BLaER1 (cell line): ENCODE measurements at regions not wholly inside any gene's neighbourhood (a gene's known extent, or its start where the extent isn't known, plus 50 kb on each side); places are given as distances from the start of the nearest gene placed in this dataset.
A peak's percentile ranks its signal among the peaks of the same experiment; 100 is the strongest.

Experiments
- H3K27ac ChIP-seq: shearing (Covaris generic); formaldehyde crosslinking; 2 replicates; pipeline ENCODE4 v1.8.1; 2022
- H3K27me3 ChIP-seq: shearing (Covaris generic); formaldehyde crosslinking; 2 replicates; pipeline ENCODE4 v1.8.1; 2022
- H3K36me3 ChIP-seq: shearing (Covaris generic); formaldehyde crosslinking; 2 replicates; pipeline ENCODE4 v1.8.1; 2022
- H3K4me1 ChIP-seq: shearing (Covaris generic); formaldehyde crosslinking; 2 replicates; pipeline ENCODE4 v1.8.1; 2022
- H3K4me2 ChIP-seq: shearing (Covaris generic); formaldehyde crosslinking; 2 replicates; pipeline ENCODE4 v1.8.1; 2022
- H3K4me3 ChIP-seq: shearing (Covaris generic); formaldehyde crosslinking; 2 replicates; pipeline ENCODE4 v1.8.1; 2022
- H3K9ac ChIP-seq: shearing (Covaris generic); formaldehyde crosslinking; 2 replicates; pipeline ENCODE4 v1.8.1; 2022
- H3K9me3 ChIP-seq: shearing (Covaris generic); formaldehyde crosslinking; 2 replicates; pipeline ENCODE4 v1.8.1; 2022
- H4K20me1 ChIP-seq: shearing (Covaris generic); formaldehyde crosslinking; 2 replicates; pipeline ENCODE4 v1.8.1; 2022
- Cebpa-rat ChIP-seq: shearing (Covaris generic); IDR thresholded peaks from 2 replicates; pipeline ENCODE4 v1.8.1; 2022

GRCh38 chr4:185862340-185862739, 50.3 kb upstream of the SORBS2 start:
- no peak overlapping the region for H3K9ac ChIP-seq
- no peak overlapping the region for H3K4me3 ChIP-seq
- no peak for TF ChIP-seq Cebpa-rat
- H4K20me1 ChIP-seq = no peaks in the 10 kb centered on the region
- H3K4me2 ChIP-seq = no peak overlapping the region
- peaks cover 12% of the 10 kb centered on the region for H3K9me3 ChIP-seq
- no peaks in the 10 kb centered on the region for H3K27me3 ChIP-seq
- peaks cover 15% of the 10 kb centered on the region for H3K4me1 ChIP-seq
- H3K27ac ChIP-seq = no peak overlapping the region
- H3K36me3 ChIP-seq = no peaks in the 10 kb centered on the region

DNA sequence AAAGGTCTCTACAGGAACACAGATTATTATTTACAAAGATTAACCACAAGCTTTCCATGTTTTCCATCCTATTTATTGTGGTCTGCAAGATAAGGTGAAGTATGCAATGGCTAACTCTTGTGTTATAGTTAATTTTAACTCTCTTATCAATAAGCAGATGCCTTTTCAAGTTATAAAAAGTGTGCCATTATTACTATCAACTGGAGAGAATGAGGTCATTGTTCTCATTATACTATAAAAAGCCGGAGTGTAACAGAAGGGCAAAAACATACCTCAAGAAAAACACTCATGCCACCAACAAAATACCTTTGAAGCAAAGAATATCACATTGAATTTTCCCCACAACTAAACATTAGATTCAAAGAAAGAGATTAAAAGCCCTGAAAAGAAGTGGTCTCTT, 52.0 kb upstream of the SORBS2 start:
- H4K20me1 ChIP-seq = no peaks in the 10 kb centered on the region
- H3K4me1 ChIP-seq = peaks cover 14% of the 10 kb centered on the region
- no peaks in the 10 kb centered on the region for H3K36me3 ChIP-seq
- no peak overlapping the region for H3K4me3 ChIP-seq
- no peaks in the 10 kb centered on the region for H3K9me3 ChIP-seq
- H3K27ac ChIP-seq = no peak overlapping the region
- H3K27me3 ChIP-seq = no peaks in the 10 kb centered on the region
- no peak for TF ChIP-seq Cebpa-rat
- H3K9ac ChIP-seq = no peak overlapping the region
- H3K4me2 ChIP-seq = no peak overlapping the region

DNA sequence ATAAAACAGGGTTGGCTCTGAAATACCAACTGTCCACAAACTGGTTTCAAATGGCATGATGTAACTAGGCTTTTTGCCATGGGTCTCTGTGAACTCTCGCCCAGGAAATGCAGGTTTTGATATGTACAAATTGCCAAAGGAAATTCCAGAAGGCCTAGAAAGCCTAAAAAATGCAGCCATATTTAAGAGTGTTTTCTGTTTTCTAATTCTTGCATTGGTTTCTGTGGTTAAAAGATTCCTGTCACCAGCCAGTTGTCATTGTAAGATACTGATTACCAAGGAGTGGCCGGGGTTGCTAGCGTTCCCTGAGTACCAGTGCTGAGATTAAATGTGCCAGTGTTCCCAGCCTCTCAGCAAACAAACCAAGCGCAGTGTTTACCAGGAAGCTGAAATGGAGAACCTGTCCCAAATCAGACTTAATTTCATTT, 53.9 kb upstream of the SORBS2 start:
- Histone ChIP-seq H3K4me3 (no peak overlapping the region), H4K20me1 (no peaks in the 10 kb centered on the region), H3K4me2 (no peak overlapping the region), H3K9me3 (no peaks in the 10 kb centered on the region), H3K4me1 (peaks cover 6% of the 10 kb centered on the region), H3K36me3 (no peaks in the 10 kb centered on the region), H3K9ac (no peak overlapping the region), H3K27me3 (no peaks in the 10 kb centered on the region), H3K27ac (no peak overlapping the region)
- no peak for TF ChIP-seq Cebpa-rat

DNA sequence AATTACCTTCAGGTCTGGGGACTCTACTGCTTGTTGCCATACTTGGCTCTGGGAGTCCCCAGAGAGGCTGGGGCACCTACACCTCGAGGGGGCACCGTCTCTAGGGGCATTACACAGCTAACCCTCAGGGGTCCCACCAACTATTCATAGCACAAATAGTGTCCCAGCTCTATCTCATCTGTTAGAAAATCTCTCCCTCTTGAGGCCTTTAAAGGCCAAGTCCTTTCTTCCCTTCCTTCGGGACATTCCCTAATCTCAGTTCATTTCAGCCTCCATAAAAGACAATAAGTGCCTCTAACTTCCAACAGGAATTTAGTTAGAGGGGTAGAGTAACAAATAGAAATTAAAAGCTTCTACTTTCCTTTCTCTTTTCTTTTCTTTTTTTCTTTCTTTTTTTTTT, 55.8 kb upstream of the SORBS2 start:
- Histone ChIP-seq H3K9me3 (no peaks in the 10 kb centered on the region), H3K27ac (no peak overlapping the region), H3K9ac (no peak overlapping the region), H3K4me1 (peaks cover 13% of the 10 kb centered on the region), H3K4me3 (no peak overlapping the region), H3K27me3 (no peaks in the 10 kb centered on the region), H4K20me1 (no peaks in the 10 kb centered on the region), H3K36me3 (no peaks in the 10 kb centered on the region), H3K4me2 (peak overlapping the region; percentile 27; the same call in 1 of the 2 replicates)
- no peak for TF ChIP-seq Cebpa-rat

- no peak overlapping the region for H3K4me2 ChIP-seq
- H3K36me3 ChIP-seq = no peaks in the 10 kb centered on the region
- no peak overlapping the region for H3K27ac ChIP-seq
- H3K4me3 ChIP-seq = no peak overlapping the region
- no peaks in the 10 kb centered on the region for H4K20me1 ChIP-seq
- H3K9ac ChIP-seq = no peak overlapping the region
- H3K4me1 ChIP-seq = peaks cover 13% of the 10 kb centered on the region
- no peaks in the 10 kb centered on the region for H3K27me3 ChIP-seq
- TF ChIP-seq Cebpa-rat = no peak
- no peaks in the 10 kb centered on the region for H3K9me3 ChIP-seq
Observed at GRCh38 chr4:185868983-185869382, 57.0 kb upstream of the SORBS2 start.

GRCh38 chr4:185869427-185869826, 57.4 kb upstream of the SORBS2 start:
- Histone ChIP-seq H3K9me3 (no peaks in the 10 kb centered on the region), H3K27me3 (no peaks in the 10 kb centered on the region), H3K4me3 (no peak overlapping the region), H3K4me2 (no peak overlapping the region), H3K36me3 (no peaks in the 10 kb centered on the region), H4K20me1 (no peaks in the 10 kb centered on the region), H3K27ac (no peak overlapping the region), H3K9ac (no peak overlapping the region), H3K4me1 (peaks cover 13% of the 10 kb centered on the region)
- TF ChIP-seq Cebpa-rat = no peak

DNA sequence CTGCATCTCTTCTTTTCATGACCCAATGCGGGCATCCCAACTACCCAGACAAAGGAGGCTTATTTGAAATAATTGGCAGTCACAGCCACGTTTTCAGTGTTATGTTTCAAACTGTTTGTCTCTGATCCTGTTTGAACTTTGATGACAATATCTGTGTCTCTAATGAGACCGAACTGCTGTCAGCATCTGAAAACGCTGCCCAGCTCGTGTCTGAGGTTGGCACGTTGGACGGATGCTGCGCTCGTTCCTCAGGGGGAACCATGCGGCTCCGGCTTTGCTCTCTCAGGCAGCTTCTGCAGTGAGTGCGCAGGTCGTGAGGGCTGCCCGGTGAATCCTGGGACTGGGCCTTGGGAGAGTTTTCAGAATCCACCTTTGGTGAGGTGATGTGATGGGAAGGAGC, 58.4 kb upstream of the SORBS2 start:
- no peak overlapping the region for H3K9ac ChIP-seq
- H3K9me3 ChIP-seq = no peaks in the 10 kb centered on the region

GRCh38 chr4:185872747-185873380, 60.9 kb upstream of the SORBS2 start:
- no peaks in the 10 kb centered on the region for H3K9me3 ChIP-seq
- no peaks in the 10 kb centered on the region for H4K20me1 ChIP-seq
- no peaks in the 10 kb centered on the region for H3K27me3 ChIP-seq
- no peak overlapping the region for H3K4me3 ChIP-seq
- no peak overlapping the region for H3K9ac ChIP-seq
- no peak overlapping the region for H3K4me2 ChIP-seq
- H3K4me1 ChIP-seq = peaks cover 7% of the 10 kb centered on the region
- no peak for TF ChIP-seq Cebpa-rat
- H3K27ac ChIP-seq = no peak overlapping the region
- H3K36me3 ChIP-seq = no peaks in the 10 kb centered on the region

More for the DNA sequence above, 58.4 kb upstream of the SORBS2 start:
- Histone ChIP-seq H3K27me3 (no peaks in the 10 kb centered on the region), H3K27ac (no peak overlapping the region), H4K20me1 (no peaks in the 10 kb centered on the region), H3K4me3 (no peak overlapping the region), H3K4me1 (peaks cover 13% of the 10 kb centered on the region), H3K4me2 (no peak overlapping the region), H3K36me3 (no peaks in the 10 kb centered on the region)
- no peak for TF ChIP-seq Cebpa-rat

DNA sequence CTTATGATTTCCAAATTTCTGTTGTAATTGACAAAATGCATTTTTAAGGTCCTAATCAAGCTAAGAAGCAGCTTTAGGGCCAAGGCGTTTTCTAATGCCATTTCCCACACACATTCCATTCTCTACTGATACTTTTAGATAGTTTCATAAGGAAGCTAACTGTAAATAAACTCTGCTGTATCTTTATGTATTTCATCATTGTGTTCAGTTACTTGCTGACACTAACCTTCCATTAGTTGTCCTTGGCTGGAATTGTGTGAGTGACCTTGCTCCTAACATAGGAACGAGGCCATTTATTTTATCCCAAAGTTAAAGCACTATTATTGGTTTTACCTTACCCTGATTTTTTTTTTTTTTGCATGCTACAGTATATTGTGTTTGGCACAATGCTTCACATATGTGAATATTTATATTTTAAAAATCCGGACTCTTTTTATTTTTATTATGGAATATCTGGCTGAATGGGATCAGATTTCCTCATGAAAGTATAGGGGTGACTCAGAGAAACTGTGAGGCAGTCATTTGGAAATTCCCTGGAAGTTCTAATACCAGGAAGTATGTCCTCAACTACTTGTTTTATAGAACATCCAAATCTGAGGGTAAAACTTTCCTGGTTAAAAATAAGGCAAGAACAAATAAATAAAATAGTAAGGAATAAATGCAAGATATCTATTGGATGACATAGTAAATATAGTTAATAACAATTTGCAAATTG, 62.7 kb upstream of the SORBS2 start:
- no peaks in the 10 kb centered on the region for H3K27me3 ChIP-seq
- H3K36me3 ChIP-seq = no peaks in the 10 kb centered on the region
- H3K27ac ChIP-seq = no peak overlapping the region
- no peak overlapping the region for H3K4me2 ChIP-seq
- H3K4me3 ChIP-seq = no peak overlapping the region
- no peaks in the 10 kb centered on the region for H4K20me1 ChIP-seq
- no peak for TF ChIP-seq Cebpa-rat
- H3K9me3 ChIP-seq = no peaks in the 10 kb centered on the region; the same call in 1 of the 2 replicates
- peaks cover 7% of the 10 kb centered on the region for H3K4me1 ChIP-seq
- no peak overlapping the region for H3K9ac ChIP-seq

- no peaks in the 10 kb centered on the region; the same call in 1 of the 2 replicates for H3K9me3 ChIP-seq
- no peaks in the 10 kb centered on the region for H4K20me1 ChIP-seq
- H3K4me3 ChIP-seq = no peak overlapping the region
- H3K9ac ChIP-seq = no peak overlapping the region
- H3K27ac ChIP-seq = no peak overlapping the region
- H3K4me1 ChIP-seq = peaks cover 7% of the 10 kb centered on the region
- TF ChIP-seq Cebpa-rat = no peak
- no peaks in the 10 kb centered on the region for H3K27me3 ChIP-seq
- H3K4me2 ChIP-seq = no peak overlapping the region
- H3K36me3 ChIP-seq = no peaks in the 10 kb centered on the region
Observed at GRCh38 chr4:185875316-185875907, 63.4 kb upstream of the SORBS2 start.
